ENCODE measurements at regions not wholly inside any gene's neighbourhood (a gene's known extent, or its start where the extent isn't known, plus 50 kb on each side); places are given as distances from the start of the nearest gene placed in this dataset.

GRCh38 chr18:73384246-73384645 lies 516.5 kb upstream of the NETO1 start:
- H3K4me3 ChIP-seq (ENCODE audit: low read depth, low read length), result no peak overlapping the region
- TF ChIP-seq CTCF (IDR thresholded peaks at IDR 0.05; ENCODE audit: low read depth, low read length, missing control alignments), result no peak
- no peak for DNase-seq (ENCODE audit: low read depth)

GRCh38 chr18:73381699-73382036 lies 513.9 kb upstream of the NETO1 start:
- no peak for DNase-seq (ENCODE audit: low read depth)
- no peak for TF ChIP-seq CTCF (IDR thresholded peaks at IDR 0.05; ENCODE audit: low read depth, low read length, missing control alignments)
- no peak overlapping the region for H3K4me3 ChIP-seq (ENCODE audit: low read depth, low read length)

- TF ChIP-seq CTCF (IDR thresholded peaks at IDR 0.05; ENCODE audit: low read depth, low read length, missing control alignments), result no peak
- H3K4me3 ChIP-seq (ENCODE audit: low read depth, low read length), result no peak overlapping the region
- no peak for DNase-seq (ENCODE audit: low read depth)
Measured at GRCh38 chr18:73381016-73381698, 513.4 kb upstream of the NETO1 start.

- DNase-seq (ENCODE audit: low read depth), result no peak
- H3K4me3 ChIP-seq (ENCODE audit: low read depth, low read length), result no peak overlapping the region
- no peak for TF ChIP-seq CTCF (IDR thresholded peaks at IDR 0.05; ENCODE audit: low read depth, low read length, missing control alignments)
Measured at GRCh38 chr18:73366713-73367112, 498.9 kb upstream of the NETO1 start.

GRCh38 chr18:73365018-73365417 lies 497.2 kb upstream of the NETO1 start:
- no peak for DNase-seq (ENCODE audit: low read depth)
- H3K4me3 ChIP-seq (ENCODE audit: low read depth, low read length), result no peak overlapping the region
- no peak for TF ChIP-seq CTCF (IDR thresholded peaks at IDR 0.05; ENCODE audit: low read depth, low read length, missing control alignments)

- no peak for TF ChIP-seq CTCF (IDR thresholded peaks at IDR 0.05; ENCODE audit: low read depth, low read length, missing control alignments)
- no peak for DNase-seq (ENCODE audit: low read depth)
- H3K4me3 ChIP-seq (ENCODE audit: low read depth, low read length), result no peak overlapping the region
Measured at GRCh38 chr18:73355121-73355520, 487.3 kb upstream of the NETO1 start.

- H3K4me3 ChIP-seq (ENCODE audit: low read depth, low read length), result no peak overlapping the region
- no peak for TF ChIP-seq CTCF (IDR thresholded peaks at IDR 0.05; ENCODE audit: low read depth, low read length, missing control alignments)
- no peak for DNase-seq (ENCODE audit: low read depth)
Measured at GRCh38 chr18:73352546-73352945, 484.8 kb upstream of the NETO1 start.

Data from GM12864 (cell line).